Lower lobe of right lung (tissue), 2 donors: ENCODE measurements at regions not wholly inside any gene's neighbourhood (a gene's known extent, or its start where the extent isn't known, plus 50 kb on each side); places are given as distances from the start of the nearest gene placed in this dataset.

ENCODE experiments used
- ATAC-seq, 2 donors: fragments of 200-7000 bp; cut with Tn5 transposase; one replicate each; pipeline ENCODE4 v1.9.1; 2020 to 2022; ENCODE audit warnings: mild to moderate bottlenecking in 2 of 2, moderate library complexity in 2 of 2
- DNase-seq: peaks from one replicate; pipeline ENCODE4 v3.0.0-alpha.2; 2020
- H3K27ac ChIP-seq: fragments of 200-600 bp; one replicate; pipeline ENCODE4 v1.8.0; 2022
- H3K27me3 ChIP-seq: fragments of 200-600 bp; one replicate; pipeline ENCODE4 v1.8.0; 2022; ENCODE audit warnings: low read depth
- H3K36me3 ChIP-seq: fragments of 200-600 bp; one replicate; pipeline ENCODE4 v1.8.0; 2022; ENCODE audit warnings: mild to moderate bottlenecking
- H3K4me1 ChIP-seq: fragments of 200-600 bp; one replicate; pipeline ENCODE4 v1.8.0; 2022
- H3K4me3 ChIP-seq: fragments of 200-600 bp; one replicate; pipeline ENCODE4 v1.8.0; 2022; ENCODE audit warnings: mild to moderate bottlenecking
- H3K9me3 ChIP-seq: fragments of 200-600 bp; one replicate; pipeline ENCODE4 v1.8.0; 2022
- CTCF ChIP-seq: fragments of 200-600 bp; IDR thresholded peaks from one replicate; pipeline ENCODE4 v1.8.0; 2022; ENCODE audit warnings: antibody characterized with exemption, mild to moderate bottlenecking
- intact Hi-C: fragments of 100-400 bp; cut with DNase I; formaldehyde crosslinking; loops from one replicate; pipeline ENCODE4 v1.11.0; 2022
- donor health status: DM: no; HTN: yes; CAD: no; lungs with severe emphysema.

DNA sequence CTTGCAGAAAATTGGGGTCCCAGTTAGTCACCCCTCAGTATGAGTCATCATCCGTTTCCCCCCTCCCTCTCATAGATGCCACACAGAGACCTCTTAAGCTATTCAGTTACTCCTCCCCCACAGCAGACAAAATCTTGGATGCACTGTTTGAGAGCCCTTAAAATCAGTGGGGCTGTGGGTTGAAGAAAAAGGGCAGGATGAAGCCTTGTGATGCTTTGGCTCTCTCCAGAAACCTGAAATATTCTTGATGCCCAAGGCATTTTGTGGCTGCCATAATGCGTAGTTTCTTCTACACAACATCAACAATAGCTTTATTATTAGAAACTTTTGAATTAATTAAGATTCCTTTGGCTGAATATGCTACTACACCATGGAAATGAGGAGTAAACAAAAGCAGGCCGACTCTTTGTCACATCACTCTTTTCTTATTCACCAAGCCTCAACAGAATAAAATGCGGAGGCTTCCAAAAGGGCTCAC lies 133.8 kb downstream of the MRPS30 start:
- H3K4me1 ChIP-seq: no peaks in the 10 kb centered on the region
- H3K9me3 ChIP-seq: no peaks in the 10 kb centered on the region
- no peak for ATAC-seq
- no peak for DNase-seq
- no peaks in the 10 kb centered on the region for H3K36me3 ChIP-seq
- H3K27ac ChIP-seq: no peak overlapping the region
- no peak overlapping the region for H3K4me3 ChIP-seq
- no peak for TF ChIP-seq CTCF
- no peaks in the 10 kb centered on the region for H3K27me3 ChIP-seq
- intact Hi-C loops: no loop called here

- ATAC-seq (no peak), DNase-seq (no peak)
- no peaks in the 10 kb centered on the region for H3K4me1 ChIP-seq
- H3K27me3 ChIP-seq: no peaks in the 10 kb centered on the region
- H3K36me3 ChIP-seq: no peaks in the 10 kb centered on the region
- H3K4me3 ChIP-seq: no peak overlapping the region
- no peak for TF ChIP-seq CTCF
- intact Hi-C loops: no loop called here
- H3K27ac ChIP-seq: no peak overlapping the region
- H3K9me3 ChIP-seq: no peaks in the 10 kb centered on the region
These were observed 134.9 kb downstream of the MRPS30 start for GRCh38 chr5:44943647-44944046.

- no peak for ATAC-seq
- Histone ChIP-seq H3K27ac (no peak overlapping the region), H3K9me3 (no peaks in the 10 kb centered on the region), H3K4me3 (no peak overlapping the region), H3K4me1 (no peaks in the 10 kb centered on the region), H3K36me3 (no peaks in the 10 kb centered on the region), H3K27me3 (no peaks in the 10 kb centered on the region)
- TF ChIP-seq CTCF: no peak
- intact Hi-C loops: no loop called here
- no peak for DNase-seq
These were observed 137.0 kb downstream of the MRPS30 start for GRCh38 chr5:44945743-44946142.

GRCh38 chr5:44949687-44950086 lies 140.9 kb downstream of the MRPS30 start:
- no peak for TF ChIP-seq CTCF
- H3K27ac ChIP-seq: no peak overlapping the region
- DNase-seq (no peak), ATAC-seq (no peak)
- intact Hi-C loops: no loop called here
- H3K36me3 ChIP-seq: no peaks in the 10 kb centered on the region
- H3K4me1 ChIP-seq: no peaks in the 10 kb centered on the region
- no peaks in the 10 kb centered on the region for H3K9me3 ChIP-seq
- no peaks in the 10 kb centered on the region for H3K27me3 ChIP-seq
- no peak overlapping the region for H3K4me3 ChIP-seq

GRCh38 chr5:44951371-44951770 lies 142.6 kb downstream of the MRPS30 start:
- H3K4me3 ChIP-seq: no peak overlapping the region
- H3K4me1 ChIP-seq: no peaks in the 10 kb centered on the region
- no peak overlapping the region for H3K27ac ChIP-seq
- no peak for DNase-seq
- H3K27me3 ChIP-seq: no peaks in the 10 kb centered on the region
- intact Hi-C loops: no loop called here
- TF ChIP-seq CTCF: no peak
- H3K9me3 ChIP-seq: no peaks in the 10 kb centered on the region
- H3K36me3 ChIP-seq: no peaks in the 10 kb centered on the region
- no peak for ATAC-seq

- H3K27me3 ChIP-seq: no peaks in the 10 kb centered on the region
- TF ChIP-seq CTCF: peak; percentile 45
- H3K9me3 ChIP-seq: no peaks in the 10 kb centered on the region
- no peak for DNase-seq
- H3K27ac ChIP-seq: no peak overlapping the region
- H3K36me3 ChIP-seq: no peaks in the 10 kb centered on the region
- ATAC-seq: no peak
- no peaks in the 10 kb centered on the region for H3K4me1 ChIP-seq
- intact Hi-C loops: no loop called here
- H3K4me3 ChIP-seq: no peak overlapping the region
These were observed 143.6 kb downstream of the MRPS30 start for GRCh38 chr5:44952376-44952775.
